ENCODE measurements at regions not wholly inside any gene's neighbourhood (a gene's known extent, or its start where the extent isn't known, plus 50 kb on each side); places are given as distances from the start of the nearest gene placed in this dataset.

DNA sequence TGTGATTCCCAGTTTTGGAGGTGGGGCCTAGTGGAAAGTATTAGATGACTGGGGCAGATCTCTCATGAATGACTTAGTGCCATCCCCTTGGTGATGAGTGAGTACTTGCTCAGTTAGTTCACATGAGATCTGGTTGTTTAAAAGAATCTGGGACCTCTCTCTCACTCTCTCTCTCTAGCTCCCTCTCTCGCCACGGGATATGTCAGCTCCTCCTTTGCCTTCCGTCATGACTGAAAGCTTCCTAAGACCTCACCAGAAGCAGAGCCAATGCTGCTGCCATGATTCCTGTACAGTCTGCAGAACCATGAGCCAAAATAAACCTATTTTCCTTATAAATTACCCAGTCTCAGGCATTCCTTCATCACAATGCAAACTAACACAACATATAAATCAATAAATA, 176.7 kb downstream of the PRELID2 start:
- H3K9me3 ChIP-seq (replicated peaks; ENCODE audit: control insufficient read depth, insufficient read depth, low read depth, low read length): no peaks in the 10 kb centered on the region
- no peaks in the 10 kb centered on the region for H3K79me2 ChIP-seq (ENCODE audit: control insufficient read depth, insufficient read depth, low read length)
- POLR2A ChIA-PET: interaction anchor here (0.6 kb wide), 1 partner anchor 384 kb away, joined by 3 read pairs; no protein-coding TSS in a partner anchor
- H3K4me3 ChIP-seq: no peak overlapping the region
- H3K4me2 ChIP-seq (ENCODE audit: insufficient read depth, low read length): no peak overlapping the region
- no TSS peak for BruUV-seq (replicated peaks)
- WGBS (ENCODE audit: insufficient coverage, low coverage, missing lambda C conversion rate): 13% methylated on average over 1 of the region's 3 CpGs
- CTCF ChIA-PET (ENCODE audit: low intra/inter-chr PET ratio): no interaction called here
- no peak for FAIRE-seq
- TF ChIP-seq, protein P1, sequence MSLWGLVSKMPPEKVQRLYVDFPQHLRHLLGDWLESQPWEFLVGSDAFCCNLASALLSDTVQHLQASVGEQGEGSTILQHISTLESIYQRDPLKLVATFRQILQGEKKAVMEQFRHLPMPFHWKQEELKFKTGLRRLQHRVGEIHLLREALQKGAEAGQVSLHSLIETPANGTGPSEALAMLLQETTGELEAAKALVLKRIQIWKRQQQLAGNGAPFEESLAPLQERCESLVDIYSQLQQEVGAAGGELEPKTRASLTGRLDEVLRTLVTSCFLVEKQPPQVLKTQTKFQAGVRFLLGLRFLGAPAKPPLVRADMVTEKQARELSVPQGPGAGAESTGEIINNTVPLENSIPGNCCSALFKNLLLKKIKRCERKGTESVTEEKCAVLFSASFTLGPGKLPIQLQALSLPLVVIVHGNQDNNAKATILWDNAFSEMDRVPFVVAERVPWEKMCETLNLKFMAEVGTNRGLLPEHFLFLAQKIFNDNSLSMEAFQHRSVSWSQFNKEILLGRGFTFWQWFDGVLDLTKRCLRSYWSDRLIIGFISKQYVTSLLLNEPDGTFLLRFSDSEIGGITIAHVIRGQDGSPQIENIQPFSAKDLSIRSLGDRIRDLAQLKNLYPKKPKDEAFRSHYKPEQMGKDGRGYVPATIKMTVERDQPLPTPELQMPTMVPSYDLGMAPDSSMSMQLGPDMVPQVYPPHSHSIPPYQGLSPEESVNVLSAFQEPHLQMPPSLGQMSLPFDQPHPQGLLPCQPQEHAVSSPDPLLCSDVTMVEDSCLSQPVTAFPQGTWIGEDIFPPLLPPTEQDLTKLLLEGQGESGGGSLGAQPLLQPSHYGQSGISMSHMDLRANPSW (CRISPR knock-in tag; IDR thresholded peaks at IDR 0.05): no peak
- TF ChIP-seq, protein P2, sequence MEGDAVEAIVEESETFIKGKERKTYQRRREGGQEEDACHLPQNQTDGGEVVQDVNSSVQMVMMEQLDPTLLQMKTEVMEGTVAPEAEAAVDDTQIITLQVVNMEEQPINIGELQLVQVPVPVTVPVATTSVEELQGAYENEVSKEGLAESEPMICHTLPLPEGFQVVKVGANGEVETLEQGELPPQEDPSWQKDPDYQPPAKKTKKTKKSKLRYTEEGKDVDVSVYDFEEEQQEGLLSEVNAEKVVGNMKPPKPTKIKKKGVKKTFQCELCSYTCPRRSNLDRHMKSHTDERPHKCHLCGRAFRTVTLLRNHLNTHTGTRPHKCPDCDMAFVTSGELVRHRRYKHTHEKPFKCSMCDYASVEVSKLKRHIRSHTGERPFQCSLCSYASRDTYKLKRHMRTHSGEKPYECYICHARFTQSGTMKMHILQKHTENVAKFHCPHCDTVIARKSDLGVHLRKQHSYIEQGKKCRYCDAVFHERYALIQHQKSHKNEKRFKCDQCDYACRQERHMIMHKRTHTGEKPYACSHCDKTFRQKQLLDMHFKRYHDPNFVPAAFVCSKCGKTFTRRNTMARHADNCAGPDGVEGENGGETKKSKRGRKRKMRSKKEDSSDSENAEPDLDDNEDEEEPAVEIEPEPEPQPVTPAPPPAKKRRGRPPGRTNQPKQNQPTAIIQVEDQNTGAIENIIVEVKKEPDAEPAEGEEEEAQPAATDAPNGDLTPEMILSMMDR (IDR thresholded peaks at IDR 0.05 in 2 of 3, conservative IDR thresholded peaks at IDR 0.05 in 1 of 3; ENCODE audit: insufficient read depth in 2 of 3, low read depth in 1 of 3, low read length in 3 of 3): peak in 1 of 3 experiments; percentile 9; a peak in 1 of 6 replicates
- TF ChIP-seq CCAR2 (IDR thresholded peaks at IDR 0.05; ENCODE audit: low read depth, low read length): no peak
- TF ChIP-seq, protein P3, sequence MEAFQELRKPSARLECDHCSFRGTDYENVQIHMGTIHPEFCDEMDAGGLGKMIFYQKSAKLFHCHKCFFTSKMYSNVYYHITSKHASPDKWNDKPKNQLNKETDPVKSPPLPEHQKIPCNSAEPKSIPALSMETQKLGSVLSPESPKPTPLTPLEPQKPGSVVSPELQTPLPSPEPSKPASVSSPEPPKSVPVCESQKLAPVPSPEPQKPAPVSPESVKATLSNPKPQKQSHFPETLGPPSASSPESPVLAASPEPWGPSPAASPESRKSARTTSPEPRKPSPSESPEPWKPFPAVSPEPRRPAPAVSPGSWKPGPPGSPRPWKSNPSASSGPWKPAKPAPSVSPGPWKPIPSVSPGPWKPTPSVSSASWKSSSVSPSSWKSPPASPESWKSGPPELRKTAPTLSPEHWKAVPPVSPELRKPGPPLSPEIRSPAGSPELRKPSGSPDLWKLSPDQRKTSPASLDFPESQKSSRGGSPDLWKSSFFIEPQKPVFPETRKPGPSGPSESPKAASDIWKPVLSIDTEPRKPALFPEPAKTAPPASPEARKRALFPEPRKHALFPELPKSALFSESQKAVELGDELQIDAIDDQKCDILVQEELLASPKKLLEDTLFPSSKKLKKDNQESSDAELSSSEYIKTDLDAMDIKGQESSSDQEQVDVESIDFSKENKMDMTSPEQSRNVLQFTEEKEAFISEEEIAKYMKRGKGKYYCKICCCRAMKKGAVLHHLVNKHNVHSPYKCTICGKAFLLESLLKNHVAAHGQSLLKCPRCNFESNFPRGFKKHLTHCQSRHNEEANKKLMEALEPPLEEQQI (IDR thresholded peaks at IDR 0.05): no peak
- H3K36me3 ChIP-seq (ENCODE audit: control insufficient read depth, insufficient read depth, low read length): no peaks in the 10 kb centered on the region
- no peaks in the 10 kb centered on the region for H3K9me1 ChIP-seq (ENCODE audit: control insufficient read depth, insufficient read depth, low read length)
- intact Hi-C loops (cut with micrococcal nuclease) (no loop called here), in situ Hi-C loops (cut with MboI) (no loop called here)
- H3K27me3 ChIP-seq (ENCODE audit: control insufficient read depth in 2 of 2, insufficient read depth in 2 of 2, low read length in 2 of 2): no peaks in the 10 kb centered on the region
- DNase-seq (ENCODE audit: extremely low read depth in 1 of 4, low spot score in 3 of 4): peak in 1 of 4 experiments; percentile 8
- H2AFZ ChIP-seq (ENCODE audit: low read depth, low read length): no peak overlapping the region
- H3K27ac ChIP-seq (ENCODE audit: extremely low read depth, low read depth, low read length): no peak overlapping the region
- H3K4me1 ChIP-seq (replicated peaks in 1 of 2; ENCODE audit: control insufficient read depth in 2 of 2, insufficient read depth in 2 of 2, low read length in 2 of 2): no peaks in the 10 kb centered on the region
- H4K20me1 ChIP-seq (replicated peaks; ENCODE audit: control insufficient read depth, insufficient read depth, low read length): no peaks in the 10 kb centered on the region
- ATAC-seq: peak; percentile 60; the same call in 2 of the 3 replicates
- H3K9ac ChIP-seq (ENCODE audit: insufficient read depth in 1 of 2, low read depth in 2 of 2, low read length in 2 of 2): no peak overlapping the region

Measured in K562 (cell line).